ENCODE measurements at regions not wholly inside any gene's neighbourhood (a gene's known extent, or its start where the extent isn't known, plus 50 kb on each side); places are given as distances from the start of the nearest gene placed in this dataset.

- DNase-seq (ENCODE audit: extremely low read depth in 1 of 2, low read depth in 1 of 2) = no peak
Measured at GRCh38 chr12:92438641-92439419, 264.0 kb upstream of the PLEKHG7 start.

- DNase-seq (ENCODE audit: extremely low read depth in 1 of 2, low read depth in 1 of 2) = no peak
Measured at GRCh38 chr12:92437452-92437851, 265.3 kb upstream of the PLEKHG7 start.

GRCh38 chr12:92436856-92437255 is 265.9 kb upstream of the PLEKHG7 start:
- no peak for DNase-seq (ENCODE audit: extremely low read depth in 1 of 2, low read depth in 1 of 2)

GRCh38 chr12:92434607-92435025 is 268.2 kb upstream of the PLEKHG7 start:
- DNase-seq (ENCODE audit: extremely low read depth in 1 of 2, low read depth in 1 of 2) = no peak

GRCh38 chr12:92432724-92433441 is 269.9 kb upstream of the PLEKHG7 start:
- DNase-seq (ENCODE audit: extremely low read depth in 1 of 2, low read depth in 1 of 2) = no peak

- no peak for DNase-seq (ENCODE audit: extremely low read depth in 1 of 2, low read depth in 1 of 2)
Measured at GRCh38 chr12:92431146-92431545, 271.6 kb upstream of the PLEKHG7 start.

GRCh38 chr12:92426332-92426731 is 276.5 kb upstream of the PLEKHG7 start:
- DNase-seq (ENCODE audit: extremely low read depth in 1 of 2, low read depth in 1 of 2) = no peak

- no peak for DNase-seq (ENCODE audit: extremely low read depth in 1 of 2, low read depth in 1 of 2)
Measured at GRCh38 chr12:92425165-92425564, 277.6 kb upstream of the PLEKHG7 start.

- DNase-seq (ENCODE audit: extremely low read depth in 1 of 2, low read depth in 1 of 2) = no peak
Measured at GRCh38 chr12:92424338-92424737, 278.5 kb upstream of the PLEKHG7 start.

GRCh38 chr12:92421701-92422100 is 276.1 kb upstream of the BTG1 start:
- no peak for DNase-seq (ENCODE audit: extremely low read depth in 1 of 2, low read depth in 1 of 2)

GRCh38 chr12:92421042-92421441 is 275.4 kb upstream of the BTG1 start:
- DNase-seq (ENCODE audit: extremely low read depth in 1 of 2, low read depth in 1 of 2) = no peak

- no peak for DNase-seq (ENCODE audit: extremely low read depth in 1 of 2, low read depth in 1 of 2)
Measured at GRCh38 chr12:92419201-92419600, 273.6 kb upstream of the BTG1 start.

- DNase-seq (ENCODE audit: extremely low read depth in 1 of 2, low read depth in 1 of 2) = no peak
Measured at GRCh38 chr12:92418381-92418780, 272.7 kb upstream of the BTG1 start.

GRCh38 chr12:92417373-92417772 is 271.7 kb upstream of the BTG1 start:
- DNase-seq (ENCODE audit: extremely low read depth in 1 of 2, low read depth in 1 of 2) = no peak

- DNase-seq (ENCODE audit: extremely low read depth in 1 of 2, low read depth in 1 of 2) = no peak
Measured at GRCh38 chr12:92416385-92416812, 270.8 kb upstream of the BTG1 start.

- no peak for DNase-seq (ENCODE audit: extremely low read depth in 1 of 2, low read depth in 1 of 2)
Measured at GRCh38 chr12:92414170-92415070, 268.8 kb upstream of the BTG1 start.

- DNase-seq (ENCODE audit: extremely low read depth in 1 of 2, low read depth in 1 of 2) = no peak
Measured at GRCh38 chr12:92413286-92413685, 267.6 kb upstream of the BTG1 start.

GRCh38 chr12:92412856-92413255 is 267.2 kb upstream of the BTG1 start:
- DNase-seq (ENCODE audit: extremely low read depth in 1 of 2, low read depth in 1 of 2) = no peak

- no peak for DNase-seq (ENCODE audit: extremely low read depth in 1 of 2, low read depth in 1 of 2)
Measured at GRCh38 chr12:92411687-92412086, 266.0 kb upstream of the BTG1 start.

GRCh38 chr12:92408072-92408900 is 262.6 kb upstream of the BTG1 start:
- no peak for DNase-seq (ENCODE audit: extremely low read depth in 1 of 2, low read depth in 1 of 2)
